Activated CD8-positive, alpha-beta memory T cell treated with anti-CD3 and anti-CD28 coated beads, Interleukin-2, amount 10 ng/mL, durations not matched to agents 7 days and 5 days (primary cell): ENCODE measurements at regions not wholly inside any gene's neighbourhood (a gene's known extent, or its start where the extent isn't known, plus 50 kb on each side); places are given as distances from the start of the nearest gene placed in this dataset.

Experiments used
- ATAC-seq: fragments of 150-1000 bp; cut with Tn5 transposase; one replicate; pipeline ENCODE4 v1.10.0; 2021; ENCODE audit warnings: moderate library complexity
- CTCF ChIA-PET: fragments of 350-600 bp; sonication (Branson Sonifier 250); formaldehyde crosslinking; loops from one replicate; lab custom pipeline; 2021; ENCODE audit warnings: antibody characterized with exemption; lab: Charles Lee
- DNase-seq: peaks from one replicate; pipeline ENCODE4 v3.0.0-alpha.2; 2020
- H3K27ac Mint-ChIP-seq: one replicate; pipeline ENCODE4 v1.8.0; 2021; ENCODE audit warnings: mild to moderate bottlenecking, mixed read lengths
- H3K27me3 Mint-ChIP-seq: one replicate; pipeline ENCODE4 v1.8.0; 2021; ENCODE audit warnings: mixed read lengths
- H3K36me3 Mint-ChIP-seq: one replicate; pipeline ENCODE4 v1.8.0; 2021; ENCODE audit warnings: mild to moderate bottlenecking, mixed read lengths
- H3K4me1 Mint-ChIP-seq: one replicate; pipeline ENCODE4 v1.8.0; 2021; ENCODE audit warnings: mixed read lengths
- H3K4me3 Mint-ChIP-seq: one replicate; pipeline ENCODE4 v1.8.0; 2021; ENCODE audit warnings: mild to moderate bottlenecking, moderate library complexity, mixed read lengths
- H3K9me3 Mint-ChIP-seq: one replicate; pipeline ENCODE4 v1.8.0; 2022; ENCODE audit warnings: low read depth, mixed read lengths

DNA sequence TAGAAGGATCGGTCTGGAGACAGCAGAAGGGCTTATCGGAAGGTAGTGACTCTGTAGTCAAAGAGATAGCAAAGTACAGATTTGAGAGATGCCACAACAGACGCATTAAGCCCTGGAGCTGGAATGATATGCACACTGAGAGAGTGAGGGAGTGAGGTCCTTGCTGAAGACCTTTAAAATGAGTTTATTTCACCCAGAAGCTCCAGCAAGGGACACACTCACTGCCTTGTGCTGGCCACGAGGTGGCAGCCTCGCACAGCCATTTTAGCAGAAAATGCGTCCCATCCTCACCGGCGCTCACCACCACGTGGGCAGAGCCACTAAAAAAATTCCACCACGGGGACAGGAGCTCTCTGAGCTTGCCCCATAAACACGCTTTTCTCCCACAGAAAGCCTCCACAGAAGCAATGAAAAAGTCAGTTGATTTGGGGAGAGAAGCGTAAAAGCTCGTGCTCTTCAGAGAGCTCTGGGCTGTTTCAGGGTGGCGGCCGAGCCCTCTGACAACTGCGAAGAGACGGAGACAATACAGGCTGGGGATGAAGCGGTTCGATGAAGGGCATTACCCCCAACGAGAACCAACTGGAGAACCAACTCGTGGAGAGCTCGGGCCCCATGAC lies 163.0 kb upstream of the KLF14 start:
- Mint-ChIP-seq H3K36me3 (peaks cover 59% of the 10 kb centered on the region), H3K4me1 (peaks cover 82% of the 10 kb centered on the region), H3K27me3 (no peaks in the 10 kb centered on the region), H3K4me3 (no peak overlapping the region), H3K27ac (peak overlapping the region; percentile 74), H3K9me3 (no peaks in the 10 kb centered on the region)
- DNase-seq: peak; percentile 82
- CTCF ChIA-PET: interaction anchor here (0.7 to 4.9 kb wide), 60 partner anchors 7 to 758 kb away, joined by 3 to 53 read pairs (median 6); no protein-coding TSS in a partner anchor
- peak; percentile 73 for ATAC-seq

DNA sequence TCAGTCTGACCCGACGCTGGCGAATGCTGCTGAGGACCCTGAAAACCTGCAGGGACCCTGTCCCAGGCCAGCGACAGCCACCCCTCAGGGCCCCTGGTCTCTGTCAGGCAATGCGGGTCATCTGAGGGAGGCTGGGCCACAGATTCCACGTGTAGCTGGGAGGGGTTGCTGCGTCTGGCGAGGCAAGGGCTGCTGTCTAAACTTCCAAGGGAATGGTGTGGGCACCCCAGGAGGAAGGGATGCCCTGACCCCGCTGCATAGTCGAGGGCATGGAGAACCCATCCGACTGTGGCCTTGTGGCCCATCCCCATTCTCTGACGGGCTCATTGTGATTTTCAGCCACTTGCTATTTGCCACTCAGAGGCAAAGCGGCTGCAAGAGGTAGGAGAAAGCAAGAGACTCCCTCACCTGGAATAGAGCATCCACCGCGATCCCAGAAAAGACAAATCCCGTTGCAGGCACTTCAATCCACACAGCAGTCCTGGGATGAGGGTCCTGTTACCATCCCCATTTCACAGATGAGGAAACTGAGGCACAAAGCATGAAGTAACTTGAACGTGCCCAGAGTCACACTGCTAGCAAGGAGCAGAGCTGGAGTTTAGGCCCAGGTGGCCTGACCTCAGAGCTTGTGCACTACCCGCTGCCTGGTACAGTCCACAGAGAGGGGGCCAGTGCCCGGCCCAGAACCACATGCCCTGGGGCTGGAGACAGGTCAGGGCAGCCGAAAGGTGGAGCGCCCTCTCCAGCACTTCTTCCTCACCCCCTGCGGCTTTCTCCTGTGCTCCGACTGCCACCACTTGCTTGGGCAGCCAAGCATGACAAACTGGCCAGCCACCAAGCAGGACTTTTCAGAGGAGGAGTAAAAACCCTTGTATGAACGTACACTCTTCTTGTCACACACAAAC lies 163.8 kb upstream of the KLF14 start:
- H3K27me3 Mint-ChIP-seq: no peaks in the 10 kb centered on the region
- H3K4me3 Mint-ChIP-seq: no peak overlapping the region
- H3K36me3 Mint-ChIP-seq: peaks cover 60% of the 10 kb centered on the region
- H3K27ac Mint-ChIP-seq: peak overlapping the region; percentile 74
- CTCF ChIA-PET: interaction anchor here (0.7 to 4.9 kb wide), 57 partner anchors 7 to 757 kb away, joined by 3 to 53 read pairs (median 6); no protein-coding TSS in a partner anchor
- peaks cover 83% of the 10 kb centered on the region for H3K4me1 Mint-ChIP-seq
- no peaks in the 10 kb centered on the region for H3K9me3 Mint-ChIP-seq
- ATAC-seq (no peak), DNase-seq (no peak)

DNA sequence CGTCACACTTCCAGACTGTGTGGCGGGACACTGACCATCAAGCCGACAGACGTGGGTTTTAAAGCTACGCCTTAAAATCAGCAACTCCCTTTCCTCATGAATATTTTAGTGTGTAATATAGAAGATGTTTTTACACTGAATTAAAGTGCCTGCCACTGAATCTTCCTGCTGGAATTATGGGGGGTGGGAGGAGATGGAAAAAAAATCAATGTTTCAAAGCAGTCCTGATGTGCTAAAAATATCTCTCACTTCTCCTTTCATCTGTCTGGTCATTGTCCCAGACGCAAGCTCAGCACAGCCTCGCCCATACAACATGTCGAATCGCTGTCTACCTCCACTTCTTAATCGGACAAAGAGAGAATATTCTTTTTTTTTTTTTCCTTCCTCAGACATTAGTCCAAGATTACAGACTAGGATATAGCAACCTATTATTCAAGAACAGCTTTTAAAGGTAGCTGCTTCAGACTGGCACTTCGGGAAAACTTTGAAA lies 165.1 kb upstream of the KLF14 start:
- ATAC-seq (no peak), DNase-seq (no peak)
- H3K27me3 Mint-ChIP-seq: no peaks in the 10 kb centered on the region
- peaks cover 63% of the 10 kb centered on the region for H3K36me3 Mint-ChIP-seq
- H3K4me1 Mint-ChIP-seq: peaks cover 84% of the 10 kb centered on the region
- no peak overlapping the region for H3K4me3 Mint-ChIP-seq
- H3K27ac Mint-ChIP-seq: peak overlapping the region; percentile 4
- CTCF ChIA-PET: interaction anchor here (0.7 to 4.9 kb wide), 9 partner anchors 10 to 141 kb away, joined by 3 to 53 read pairs (median 5); no protein-coding TSS in a partner anchor
- H3K9me3 Mint-ChIP-seq: no peaks in the 10 kb centered on the region

DNA sequence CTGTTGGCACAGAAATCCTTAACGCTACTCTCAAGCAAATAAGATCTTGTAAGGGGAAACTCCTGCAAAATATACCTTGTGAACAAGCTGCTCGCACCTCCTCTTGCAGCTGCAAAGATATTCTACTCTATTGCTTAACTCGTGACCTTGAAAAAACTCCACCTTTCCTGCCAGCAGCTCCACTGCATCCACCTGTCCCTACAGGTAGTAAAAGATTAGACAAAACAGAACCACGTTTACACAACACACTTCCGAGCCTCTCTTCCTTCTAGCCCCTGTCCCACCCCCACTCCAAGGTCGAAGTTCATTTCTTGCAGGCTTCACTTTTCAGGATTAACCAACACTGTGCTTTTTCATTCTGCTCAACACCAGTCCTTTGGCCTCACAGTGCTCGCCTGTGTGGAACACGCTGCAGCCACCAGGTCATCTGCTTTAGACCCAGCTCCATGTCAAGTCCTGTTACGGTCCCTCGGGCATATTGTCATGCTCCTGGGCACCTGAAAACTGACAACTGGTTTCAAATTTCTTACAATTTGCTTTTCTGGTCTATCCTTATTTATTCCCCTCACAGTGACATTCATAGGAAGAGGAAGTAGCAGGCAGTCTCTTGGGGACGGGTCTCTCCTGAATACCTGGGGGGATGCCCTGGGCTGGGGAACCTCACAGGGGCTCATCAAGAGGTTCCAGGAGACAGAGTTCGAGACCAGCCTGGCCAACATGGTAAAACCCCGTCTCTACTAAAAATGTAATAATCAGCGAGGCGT lies 165.8 kb upstream of the KLF14 start:
- H3K27me3 Mint-ChIP-seq: no peaks in the 10 kb centered on the region
- CTCF ChIA-PET: interaction anchor here (0.7 to 4.9 kb wide), 8 partner anchors 9 to 140 kb away, joined by 3 to 53 read pairs (median 4); no protein-coding TSS in a partner anchor
- peak overlapping the region; percentile 76 for H3K27ac Mint-ChIP-seq
- H3K36me3 Mint-ChIP-seq: peaks cover 65% of the 10 kb centered on the region
- DNase-seq (no peak), ATAC-seq (no peak)
- no peaks in the 10 kb centered on the region for H3K9me3 Mint-ChIP-seq
- no peak overlapping the region for H3K4me3 Mint-ChIP-seq
- peaks cover 84% of the 10 kb centered on the region for H3K4me1 Mint-ChIP-seq

DNA sequence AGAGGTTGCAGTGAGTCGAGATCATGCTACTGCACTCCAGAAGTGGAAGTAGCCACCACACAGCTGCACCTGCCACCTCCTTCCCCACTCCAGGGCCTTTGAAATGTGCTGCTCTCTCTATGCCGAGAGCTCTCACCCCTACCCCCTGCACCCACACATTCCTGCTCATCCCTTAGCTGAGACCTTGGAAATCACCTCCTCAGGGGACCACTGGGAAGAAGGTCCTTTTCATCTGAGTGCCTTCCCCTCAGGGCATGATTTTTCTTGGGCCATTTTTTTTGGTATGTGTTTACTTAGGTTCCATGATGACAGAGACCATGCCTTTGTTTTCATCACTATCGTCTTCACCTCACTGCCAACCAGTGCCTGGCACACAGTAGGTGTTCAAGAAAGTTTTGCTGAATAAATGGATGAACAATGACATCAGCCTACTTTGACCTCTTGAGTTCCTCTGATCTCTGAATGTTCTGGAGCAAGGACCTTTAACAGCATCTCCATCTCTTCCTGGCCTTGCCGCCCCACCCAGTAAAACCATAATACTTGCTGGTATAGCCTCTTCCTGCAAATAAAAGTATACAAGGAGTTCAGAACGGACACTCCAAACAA lies 166.6 kb upstream of the KLF14 start:
- Mint-ChIP-seq H3K4me3 (no peak overlapping the region), H3K36me3 (peaks cover 58% of the 10 kb centered on the region), H3K27me3 (no peaks in the 10 kb centered on the region), H3K4me1 (peaks cover 82% of the 10 kb centered on the region), H3K27ac (peak overlapping the region; percentile 76), H3K9me3 (no peaks in the 10 kb centered on the region)
- DNase-seq: no peak
- no peak for ATAC-seq
- CTCF ChIA-PET: interaction anchor here (0.6 to 4.9 kb wide), 3 partner anchors 65 to 108 kb away, joined by 3 to 53 read pairs (median 7); no protein-coding TSS in a partner anchor

DNA sequence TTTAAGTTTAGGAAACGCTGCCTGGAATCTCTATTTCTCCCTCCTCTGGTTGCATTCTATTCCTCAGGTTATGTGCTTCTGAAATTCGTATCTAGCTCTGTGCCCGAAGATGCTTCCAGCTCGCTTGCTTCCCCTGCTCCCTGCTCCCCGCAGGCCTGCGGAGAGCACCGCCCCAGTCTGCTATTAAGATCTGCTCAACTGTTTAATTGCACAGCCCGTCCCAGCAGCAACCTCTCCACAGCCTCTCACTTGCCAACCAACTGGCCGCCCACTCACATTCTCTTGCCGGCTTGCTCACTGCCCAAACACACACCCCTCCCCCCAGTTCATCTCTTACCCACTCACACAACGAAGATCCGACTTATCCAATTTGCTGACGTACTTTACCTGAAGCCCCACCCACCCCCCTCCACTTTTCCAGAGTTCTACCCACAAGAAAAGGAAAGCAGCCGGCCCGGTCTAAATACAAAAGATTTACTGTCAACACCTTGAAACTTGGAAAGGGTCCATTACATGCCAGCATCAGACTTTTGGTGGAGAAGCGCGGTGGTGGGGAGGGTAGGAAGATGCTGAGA lies 167.3 kb upstream of the KLF14 start:
- no peak overlapping the region for H3K4me3 Mint-ChIP-seq
- no peaks in the 10 kb centered on the region for H3K9me3 Mint-ChIP-seq
- no peak for DNase-seq
- H3K36me3 Mint-ChIP-seq: peaks cover 56% of the 10 kb centered on the region
- CTCF ChIA-PET: no interaction called here
- ATAC-seq: no peak
- peak overlapping the region; percentile 76 for H3K27ac Mint-ChIP-seq
- H3K27me3 Mint-ChIP-seq: no peaks in the 10 kb centered on the region
- H3K4me1 Mint-ChIP-seq: peaks cover 82% of the 10 kb centered on the region

DNA sequence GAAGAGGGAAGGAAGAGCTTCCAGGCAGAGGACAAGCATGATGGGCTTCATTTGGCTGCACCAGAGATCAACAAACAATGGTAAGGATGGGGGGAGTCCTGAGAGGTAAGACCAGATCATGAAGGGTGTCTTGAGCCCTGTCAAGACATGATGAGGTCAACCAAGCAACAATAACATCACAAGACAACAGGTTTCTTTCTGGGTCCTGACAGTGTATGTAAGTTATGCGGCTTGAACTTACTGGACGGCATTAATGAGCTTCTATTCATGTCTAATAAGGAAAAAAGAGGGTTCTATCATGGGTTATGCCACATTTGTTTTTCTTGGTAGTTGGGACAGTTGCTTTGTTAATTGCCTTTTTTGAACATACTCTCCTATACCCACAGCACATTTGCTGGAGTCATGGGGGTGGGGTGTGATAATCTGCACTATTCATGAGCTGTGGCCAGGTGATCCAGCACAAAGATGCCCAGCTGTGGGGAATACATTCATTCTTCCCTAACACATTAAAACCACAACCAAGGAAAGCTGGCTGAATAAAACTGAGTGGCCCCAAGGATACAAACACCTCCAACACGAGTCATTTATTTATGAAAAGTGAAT lies 168.8 kb upstream of the KLF14 start:
- H3K36me3 Mint-ChIP-seq: peaks cover 51% of the 10 kb centered on the region
- H3K4me1 Mint-ChIP-seq: peaks cover 77% of the 10 kb centered on the region
- no peaks in the 10 kb centered on the region for H3K9me3 Mint-ChIP-seq
- H3K4me3 Mint-ChIP-seq: no peak overlapping the region
- no peak for ATAC-seq
- peak overlapping the region; percentile 87 for H3K27ac Mint-ChIP-seq
- DNase-seq: no peak
- H3K27me3 Mint-ChIP-seq: no peaks in the 10 kb centered on the region
- CTCF ChIA-PET: interaction anchor here (1.0 to 3.8 kb wide), 4 partner anchors 8 to 104 kb away, joined by 3 to 28 read pairs (median 4); no protein-coding TSS in a partner anchor

DNA sequence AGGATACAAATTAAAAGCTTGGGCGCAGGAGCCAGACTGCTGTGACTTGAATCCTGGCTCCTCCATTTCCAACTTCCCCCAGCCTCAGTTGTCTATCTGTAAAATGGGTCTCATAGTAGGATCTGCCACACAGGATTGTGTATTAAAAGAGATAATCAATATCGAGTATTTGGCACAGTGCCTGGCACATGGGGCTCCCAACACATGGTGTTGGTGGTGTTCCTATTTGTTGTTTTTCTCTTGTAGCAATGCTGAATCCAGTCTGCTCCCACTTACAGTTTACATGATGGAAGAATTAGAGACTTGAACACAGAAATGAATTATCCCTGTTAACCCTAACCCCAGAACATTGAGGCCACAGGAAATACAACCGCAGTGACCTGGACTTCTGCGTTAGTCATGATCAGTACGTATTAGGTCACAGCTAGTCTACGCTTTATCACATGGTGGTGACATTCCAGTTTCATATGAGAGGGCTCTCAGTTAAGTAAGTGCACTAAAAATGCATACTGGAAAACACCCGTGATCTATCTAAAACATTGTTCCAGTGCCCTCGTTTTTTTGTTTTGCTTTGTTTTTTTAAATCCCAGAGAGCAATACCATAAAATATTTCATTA lies 169.5 kb upstream of the KLF14 start:
- no peaks in the 10 kb centered on the region for H3K9me3 Mint-ChIP-seq
- H3K27me3 Mint-ChIP-seq: no peaks in the 10 kb centered on the region
- ATAC-seq (peak; percentile 37), DNase-seq (no peak)
- no peak overlapping the region for H3K4me3 Mint-ChIP-seq
- peaks cover 49% of the 10 kb centered on the region for H3K36me3 Mint-ChIP-seq
- CTCF ChIA-PET: interaction anchor here (0.9 to 3.8 kb wide), 9 partner anchors 8 to 166 kb away, joined by 3 to 28 read pairs (median 4); no protein-coding TSS in a partner anchor
- peaks cover 72% of the 10 kb centered on the region for H3K4me1 Mint-ChIP-seq
- H3K27ac Mint-ChIP-seq: peak overlapping the region; percentile 87

DNA sequence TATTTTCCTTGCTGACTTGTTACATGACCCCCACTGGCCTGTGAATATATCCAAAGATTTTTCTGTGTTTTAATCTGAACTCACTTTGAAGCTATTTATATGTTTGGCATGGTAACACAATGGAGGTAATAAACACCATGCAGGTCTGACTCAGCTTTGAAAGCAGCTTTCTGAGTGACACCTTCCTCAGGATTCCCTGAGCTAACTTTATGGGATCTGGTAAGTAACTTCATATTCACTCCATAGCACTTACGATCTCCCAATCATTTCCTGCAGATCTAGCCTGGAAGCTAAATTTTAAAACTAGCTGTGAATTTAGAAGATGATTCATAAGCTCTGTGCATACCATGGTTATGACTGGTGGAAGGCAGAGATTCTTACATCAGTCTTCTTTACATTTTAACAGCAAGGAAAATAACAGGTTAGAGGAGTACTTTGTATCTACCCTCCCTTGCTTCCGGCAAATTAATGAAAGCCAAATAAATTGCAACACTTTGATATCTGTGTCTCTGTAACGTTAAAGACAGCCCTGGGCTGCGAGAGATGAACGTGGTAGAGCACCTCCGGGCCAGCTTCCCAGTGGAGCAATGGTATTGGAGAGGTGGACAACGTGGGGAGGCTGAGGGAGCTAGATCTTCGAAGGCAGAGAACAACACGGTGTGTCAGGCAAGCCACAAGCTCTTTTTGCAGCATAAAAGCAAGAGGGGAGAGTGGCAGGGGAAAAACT lies 170.2 kb upstream of the KLF14 start:
- Mint-ChIP-seq H3K27me3 (no peaks in the 10 kb centered on the region), H3K9me3 (no peaks in the 10 kb centered on the region), H3K4me1 (peaks cover 77% of the 10 kb centered on the region), H3K4me3 (no peak overlapping the region), H3K36me3 (peaks cover 53% of the 10 kb centered on the region), H3K27ac (peak overlapping the region; percentile 87)
- CTCF ChIA-PET: interaction anchor here (0.5 to 3.8 kb wide), 12 partner anchors 9 to 165 kb away, joined by 3 to 28 read pairs (median 4); no protein-coding TSS in a partner anchor
- DNase-seq: no peak
- peak; percentile 32 for ATAC-seq

DNA sequence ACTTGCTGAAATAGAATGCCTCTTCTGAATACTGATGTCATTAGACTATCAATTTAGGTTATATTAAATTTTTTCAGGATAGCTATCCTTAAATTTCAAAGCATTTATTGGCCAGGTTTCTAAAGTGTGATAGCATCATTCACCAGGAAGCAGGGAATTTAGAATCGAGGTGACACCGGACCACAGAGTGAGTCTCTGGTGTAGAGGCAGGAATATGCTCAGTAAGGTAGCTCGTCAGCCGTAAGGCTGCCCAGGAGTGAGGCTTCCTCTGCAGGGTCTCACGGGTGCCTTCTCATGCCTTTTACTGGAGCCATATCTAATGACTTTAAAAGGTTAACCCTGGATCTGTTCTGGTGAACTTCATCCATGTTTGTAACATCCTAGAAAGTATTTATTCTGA lies 170.8 kb upstream of the KLF14 start:
- CTCF ChIA-PET: interaction anchor here (0.9 to 3.8 kb wide), 11 partner anchors 10 to 165 kb away, joined by 3 to 28 read pairs (median 4); no protein-coding TSS in a partner anchor

DNA sequence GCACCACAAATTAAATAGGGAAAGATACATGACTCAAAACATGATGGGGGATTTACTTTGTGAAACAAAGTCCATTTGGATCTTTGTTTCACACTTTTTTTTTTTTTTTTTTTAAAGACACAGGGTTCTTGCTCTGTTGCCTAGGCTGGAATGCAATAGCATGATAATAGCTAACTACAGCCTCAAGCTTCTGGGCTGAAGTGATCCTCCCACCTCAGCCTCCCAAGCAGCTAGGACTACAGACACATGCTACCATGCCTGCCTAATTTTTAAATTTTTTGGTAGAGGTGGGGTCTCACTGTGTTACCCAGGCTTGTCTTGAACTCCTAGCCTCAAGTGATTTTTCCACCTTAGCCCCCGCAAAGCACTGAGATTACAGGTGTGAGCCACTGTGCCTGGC lies 172.6 kb upstream of the KLF14 start:
- H3K27me3 Mint-ChIP-seq: no peaks in the 10 kb centered on the region
- DNase-seq (no peak), ATAC-seq (no peak)
- H3K9me3 Mint-ChIP-seq: no peaks in the 10 kb centered on the region
- peaks cover 58% of the 10 kb centered on the region for H3K36me3 Mint-ChIP-seq
- CTCF ChIA-PET: interaction anchor here (5.7 kb wide), 1 partner anchor 9 kb away, joined by 49 read pairs; no protein-coding TSS in a partner anchor
- H3K27ac Mint-ChIP-seq: peak overlapping the region; percentile 47
- peaks cover 83% of the 10 kb centered on the region for H3K4me1 Mint-ChIP-seq
- H3K4me3 Mint-ChIP-seq: no peak overlapping the region

More for the DNA sequence above, 170.8 kb upstream of the KLF14 start:
- no peak overlapping the region for H3K4me3 Mint-ChIP-seq
- H3K27ac Mint-ChIP-seq: peak overlapping the region; percentile 87
- peaks cover 54% of the 10 kb centered on the region for H3K36me3 Mint-ChIP-seq
- no peaks in the 10 kb centered on the region for H3K27me3 Mint-ChIP-seq
- peaks cover 77% of the 10 kb centered on the region for H3K4me1 Mint-ChIP-seq
- no peaks in the 10 kb centered on the region for H3K9me3 Mint-ChIP-seq
- DNase-seq (no peak), ATAC-seq (no peak)
